Fibroblast of lung (primary cell): ENCODE measurements at regions not wholly inside any gene's neighbourhood (a gene's known extent, or its start where the extent isn't known, plus 50 kb on each side); places are given as distances from the start of the nearest gene placed in this dataset.

Experiments used
- DNase-seq, 2 donors: peaks; one replicate each; pipeline versions ENCODE4 v3.0.0 to v3.0.0-alpha.2; 2010; ENCODE audit warnings: low read depth in 2 of 2
- H2AFZ ChIP-seq: 2 replicates; pipeline ENCODE4 v1.5.1; 2012; ENCODE audit warnings: low read length, control low read depth, inconsistent platforms
- H3K27ac ChIP-seq: 2 replicates; pipeline ENCODE4 v1.5.1; 2011; ENCODE audit warnings: low read length, control low read depth; ENCODE audit not compliant: insufficient read depth
- H3K27me3 ChIP-seq: 2 replicates; pipeline ENCODE4 v1.5.1; 2011; ENCODE audit warnings: mild to moderate bottlenecking, low read length; ENCODE audit not compliant: control insufficient read depth, insufficient read depth
- H3K36me3 ChIP-seq: 2 replicates; pipeline ENCODE4 v1.5.1; 2011; ENCODE audit warnings: low read length; ENCODE audit not compliant: control insufficient read depth, insufficient read depth
- H3K4me1 ChIP-seq: 2 replicates; pipeline ENCODE4 v1.5.1; 2011; ENCODE audit warnings: low read length; ENCODE audit not compliant: control insufficient read depth, insufficient read depth; ENCODE audit errors: extremely low read depth
- H3K4me2 ChIP-seq: 2 replicates; pipeline ENCODE4 v1.5.1; 2011; ENCODE audit warnings: low read length, control low read depth; ENCODE audit not compliant: insufficient read depth; ENCODE audit errors: extremely low read depth
- H3K4me3 ChIP-seq, 4 experiments: fragments of 200-600 bp in 1 of 4; sonication (generic) in 1 of 4; replicated peaks in 1 of 4; 2 replicates each; pipeline ENCODE4 v1.5.1; 2011 to 2016; ENCODE audit warnings: low read length in 4 of 4, low read depth in 3 of 4, mild to moderate bottlenecking in 3 of 4, control low read depth in 2 of 4, inconsistent platforms in 1 of 4, mixed read lengths in 1 of 4; ENCODE audit not compliant: insufficient read depth in 1 of 4; ENCODE audit errors: control extremely low read depth in 1 of 4
- H3K79me2 ChIP-seq: 2 replicates; pipeline ENCODE4 v1.5.1; 2012; ENCODE audit warnings: mild to moderate bottlenecking, low read length, inconsistent platforms; ENCODE audit not compliant: control insufficient read depth, insufficient read depth
- H3K9ac ChIP-seq: 2 replicates; pipeline ENCODE4 v1.5.1; 2011; ENCODE audit warnings: mild to moderate bottlenecking, low read length, control low read depth; ENCODE audit not compliant: insufficient read depth
- H3K9me3 ChIP-seq: 2 replicates; pipeline ENCODE4 v1.5.1; 2012; ENCODE audit warnings: low read depth, low read length; ENCODE audit not compliant: control insufficient read depth, insufficient read depth
- H4K20me1 ChIP-seq: 2 replicates; pipeline ENCODE4 v1.5.1; 2011; ENCODE audit warnings: low read length; ENCODE audit not compliant: control insufficient read depth, insufficient read depth; ENCODE audit errors: extremely low read depth
- CTCF ChIP-seq, 2 donors: IDR thresholded peaks in 1 of 2; conservative IDR thresholded peaks in 1 of 2; 1 replicate in 1 of 2; 2 replicates in 1 of 2; pipeline ENCODE4 v1.5.1; 2011 to 2012; ENCODE audit warnings: low read length in 2 of 2, control low read depth in 1 of 2, inconsistent platforms in 1 of 2, low read depth in 1 of 2, mild to moderate bottlenecking in 1 of 2
- EZH2 ChIP-seq: IDR thresholded peaks from 2 replicates; pipeline ENCODE4 v1.5.1; 2012; ENCODE audit warnings: low read length, control low read depth, mild to moderate bottlenecking; ENCODE audit errors: missing control alignments

- H2AFZ ChIP-seq: no peak overlapping the region
- no peak overlapping the region for H3K4me2 ChIP-seq
- no peaks in the 10 kb centered on the region for H3K27me3 ChIP-seq
- no peaks in the 10 kb centered on the region for H4K20me1 ChIP-seq
- H3K9ac ChIP-seq: no peak overlapping the region
- H3K79me2 ChIP-seq: no peaks in the 10 kb centered on the region
- no peak overlapping the region for H3K27ac ChIP-seq
- no peaks in the 10 kb centered on the region for H3K4me1 ChIP-seq
- H3K4me3 ChIP-seq: no peak overlapping the region
- H3K36me3 ChIP-seq: no peaks in the 10 kb centered on the region
- no peak for TF ChIP-seq EZH2
- TF ChIP-seq CTCF (conservative IDR thresholded peaks at IDR 0.05 in 1 of 2, IDR thresholded peaks at IDR 0.05 in 1 of 2; ENCODE audit: low read depth in 1 of 2, low read length in 2 of 2): no peak
- peak; percentile 8 to 14 for DNase-seq
- no peaks in the 10 kb centered on the region for H3K9me3 ChIP-seq
Observed at GRCh38 chr11:110022548-110022947, 70.6 kb upstream of the ZC3H12C start.

GRCh38 chr11:110023711-110024110 lies 69.5 kb upstream of the ZC3H12C start:
- Histone ChIP-seq H3K4me2 (no peak overlapping the region), H3K79me2 (no peaks in the 10 kb centered on the region), H3K4me1 (no peaks in the 10 kb centered on the region), H3K9ac (no peak overlapping the region), H3K36me3 (no peaks in the 10 kb centered on the region), H3K9me3 (no peaks in the 10 kb centered on the region), H3K27ac (no peak overlapping the region), H3K4me3 (no peak overlapping the region), H4K20me1 (no peaks in the 10 kb centered on the region), H2AFZ (no peak overlapping the region), H3K27me3 (peaks cover 3% of the 10 kb centered on the region)
- no peak for DNase-seq
- TF ChIP-seq CTCF (conservative IDR thresholded peaks at IDR 0.05 in 1 of 2, IDR thresholded peaks at IDR 0.05 in 1 of 2; ENCODE audit: low read depth in 1 of 2, low read length in 2 of 2) (no peak), EZH2 (no peak)

GRCh38 chr11:110026858-110027626 lies 66.2 kb upstream of the ZC3H12C start:
- Histone ChIP-seq H3K4me3 (no peak overlapping the region), H2AFZ (no peak overlapping the region), H3K27me3 (peaks cover 3% of the 10 kb centered on the region), H3K4me2 (no peak overlapping the region), H3K79me2 (no peaks in the 10 kb centered on the region), H3K36me3 (no peaks in the 10 kb centered on the region), H4K20me1 (no peaks in the 10 kb centered on the region), H3K9me3 (no peaks in the 10 kb centered on the region), H3K4me1 (no peaks in the 10 kb centered on the region), H3K9ac (no peak overlapping the region), H3K27ac (no peak overlapping the region)
- DNase-seq: no peak
- no peak for TF ChIP-seq CTCF (conservative IDR thresholded peaks at IDR 0.05 in 1 of 2, IDR thresholded peaks at IDR 0.05 in 1 of 2; ENCODE audit: low read depth in 1 of 2, low read length in 2 of 2)
- no peak for TF ChIP-seq EZH2
